ENCODE measurements at regions not wholly inside any gene's neighbourhood (a gene's known extent, or its start where the extent isn't known, plus 50 kb on each side); places are given as distances from the start of the nearest gene placed in this dataset.

- TF ChIP-seq, protein P1, sequence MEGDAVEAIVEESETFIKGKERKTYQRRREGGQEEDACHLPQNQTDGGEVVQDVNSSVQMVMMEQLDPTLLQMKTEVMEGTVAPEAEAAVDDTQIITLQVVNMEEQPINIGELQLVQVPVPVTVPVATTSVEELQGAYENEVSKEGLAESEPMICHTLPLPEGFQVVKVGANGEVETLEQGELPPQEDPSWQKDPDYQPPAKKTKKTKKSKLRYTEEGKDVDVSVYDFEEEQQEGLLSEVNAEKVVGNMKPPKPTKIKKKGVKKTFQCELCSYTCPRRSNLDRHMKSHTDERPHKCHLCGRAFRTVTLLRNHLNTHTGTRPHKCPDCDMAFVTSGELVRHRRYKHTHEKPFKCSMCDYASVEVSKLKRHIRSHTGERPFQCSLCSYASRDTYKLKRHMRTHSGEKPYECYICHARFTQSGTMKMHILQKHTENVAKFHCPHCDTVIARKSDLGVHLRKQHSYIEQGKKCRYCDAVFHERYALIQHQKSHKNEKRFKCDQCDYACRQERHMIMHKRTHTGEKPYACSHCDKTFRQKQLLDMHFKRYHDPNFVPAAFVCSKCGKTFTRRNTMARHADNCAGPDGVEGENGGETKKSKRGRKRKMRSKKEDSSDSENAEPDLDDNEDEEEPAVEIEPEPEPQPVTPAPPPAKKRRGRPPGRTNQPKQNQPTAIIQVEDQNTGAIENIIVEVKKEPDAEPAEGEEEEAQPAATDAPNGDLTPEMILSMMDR (IDR thresholded peaks at IDR 0.05; ENCODE audit: insufficient read depth, low read depth, low read length), result no peak
- TF ChIP-seq EZH2 (IDR thresholded peaks at IDR 0.05; ENCODE audit: insufficient read depth, low read length), result no peak
Measured at GRCh38 chr4:75325318-75325979, 188.8 kb downstream of the RCHY1 start.

All from astrocyte (in vitro differentiated cells and primary cell).